IPS-18a (cell line): ENCODE measurements at regions not wholly inside any gene's neighbourhood (a gene's known extent, or its start where the extent isn't known, plus 50 kb on each side); places are given as distances from the start of the nearest gene placed in this dataset.
"Not testable (repeated sequence)": the region's sequence is repeated elsewhere in the genome, so short reads cannot be mapped to it uniquely, and the experiment has no call there.

Experiments used
- H3K27ac ChIP-seq: one replicate; pipeline ENCODE4 v1.5.1; 2013; ENCODE audit warnings: low read length
- H3K27me3 ChIP-seq: one replicate; pipeline ENCODE4 v1.6.1; 2013; ENCODE audit warnings: mild to moderate bottlenecking, low read length; ENCODE audit not compliant: control insufficient read depth, insufficient read depth
- H3K36me3 ChIP-seq: one replicate; pipeline ENCODE4 v1.6.1; 2013; ENCODE audit warnings: low read depth, low read length; ENCODE audit not compliant: control insufficient read depth
- H3K4me1 ChIP-seq: one replicate; pipeline ENCODE4 v1.6.1; 2013; ENCODE audit warnings: low read depth, low read length; ENCODE audit not compliant: control insufficient read depth
- H3K4me3 ChIP-seq: one replicate; pipeline ENCODE4 v1.5.1; 2013; ENCODE audit warnings: low read length
- H3K9ac ChIP-seq: one replicate; pipeline ENCODE4 v1.6.1; 2013; ENCODE audit warnings: mild to moderate bottlenecking, low read length, moderate library complexity
- H3K9me3 ChIP-seq: one replicate; pipeline ENCODE4 v1.6.1; 2013; ENCODE audit warnings: low read depth, low read length; ENCODE audit not compliant: control insufficient read depth

DNA sequence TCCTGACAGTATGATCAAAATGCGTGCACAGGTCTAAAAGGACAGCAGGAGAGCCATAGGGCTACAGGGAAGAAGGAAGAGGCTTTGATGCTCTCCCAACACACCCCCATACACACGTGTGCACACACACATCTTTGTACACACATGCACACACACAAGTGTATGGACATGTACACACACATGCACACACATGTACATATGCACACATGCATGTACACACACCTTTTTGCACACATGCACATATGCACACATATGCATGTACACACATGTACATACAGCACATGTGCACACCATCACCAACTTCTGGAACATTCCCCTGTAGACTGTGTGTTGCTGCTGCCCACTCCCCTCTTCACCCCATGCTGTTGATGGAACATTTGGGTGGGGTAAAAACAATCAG is 255.6 kb upstream of the CTBP2 start:
- Histone ChIP-seq H3K9me3 (no peaks in the 10 kb centered on the region), H3K4me3 (no peak overlapping the region), H3K9ac (no peak overlapping the region), H3K27me3 (no peaks in the 10 kb centered on the region), H3K4me1 (no peaks in the 10 kb centered on the region), H3K36me3 (no peaks in the 10 kb centered on the region), H3K27ac (no peak overlapping the region)

DNA sequence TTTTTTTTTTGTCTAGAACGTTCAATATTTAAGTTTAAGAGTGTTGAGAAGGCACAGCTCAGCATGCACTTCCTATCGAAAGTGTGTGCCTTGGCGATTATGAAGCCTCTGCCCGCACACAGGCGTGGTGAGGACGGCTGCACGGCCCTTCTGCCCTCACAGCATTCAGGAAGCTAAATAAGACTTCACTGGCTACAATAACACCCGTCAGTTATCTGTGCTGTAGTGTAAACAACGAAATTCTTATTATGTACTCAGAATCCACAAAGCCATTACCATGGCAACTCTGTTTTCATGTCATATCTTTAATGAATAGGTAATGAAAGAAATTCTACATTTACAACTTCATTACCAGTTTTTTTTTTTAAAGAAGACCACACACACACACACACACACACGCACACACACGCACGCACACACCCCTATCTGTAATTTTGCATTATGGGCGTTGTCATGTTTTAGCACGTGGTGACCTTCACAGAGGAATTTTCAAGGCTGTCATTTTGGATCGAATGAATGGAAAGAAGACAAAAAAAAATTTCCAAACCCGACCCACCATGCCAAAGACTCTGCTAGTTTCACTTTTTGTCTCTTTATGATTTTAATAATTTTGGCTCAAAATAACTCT is 254.8 kb upstream of the CTBP2 start:
- Histone ChIP-seq H3K27me3 (no peaks in the 10 kb centered on the region), H3K36me3 (no peaks in the 10 kb centered on the region), H3K9me3 (no peaks in the 10 kb centered on the region), H3K27ac (no peak overlapping the region), H3K4me3 (no peak overlapping the region), H3K9ac (no peak overlapping the region), H3K4me1 (no peaks in the 10 kb centered on the region)

DNA sequence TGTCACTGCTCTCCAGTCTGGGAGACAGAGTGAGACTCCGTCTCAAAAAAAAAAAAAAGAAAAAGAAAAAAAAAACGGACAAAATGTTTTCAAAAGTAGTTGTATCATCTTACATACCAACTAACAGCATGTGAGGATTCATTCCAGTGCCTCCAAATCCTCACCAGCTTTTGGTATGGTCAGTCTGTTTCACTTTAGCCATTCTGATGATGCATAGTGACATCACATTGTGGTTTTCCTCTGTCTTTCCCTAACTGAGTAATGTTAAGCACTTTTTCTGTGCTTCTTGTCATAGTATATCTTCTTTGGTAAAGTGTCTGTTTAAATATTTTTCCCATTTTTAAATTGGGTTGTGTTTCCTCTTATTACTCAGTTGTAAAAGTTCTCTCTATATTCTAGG is 251.4 kb upstream of the CTBP2 start:
- Histone ChIP-seq H3K4me3 (no peak overlapping the region), H3K9ac (no peak overlapping the region)

DNA sequence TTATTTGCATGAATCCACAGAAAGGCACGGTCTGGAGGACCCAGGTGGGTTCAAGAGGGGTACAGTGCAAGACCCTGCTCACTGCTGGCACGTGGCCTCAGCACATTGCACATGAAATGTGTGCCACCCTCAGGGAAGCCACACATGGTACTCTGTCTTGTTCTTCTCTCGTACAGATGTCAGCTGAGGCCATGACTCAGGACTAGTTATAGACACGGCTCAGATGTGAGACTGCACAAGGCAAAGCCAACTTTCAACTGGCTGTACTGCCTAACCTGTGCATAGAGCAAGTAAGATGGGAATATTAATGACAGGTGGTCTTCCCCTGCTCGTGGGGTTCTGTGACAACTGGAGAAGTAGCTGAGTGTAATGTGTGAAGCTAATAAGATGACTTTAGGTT is 249.4 kb upstream of the CTBP2 start:
- Histone ChIP-seq H3K9ac (no peak overlapping the region), H3K36me3 (no peaks in the 10 kb centered on the region), H3K4me1 (no peaks in the 10 kb centered on the region)

More for the DNA sequence above, 251.4 kb upstream of the CTBP2 start:
- H3K27ac ChIP-seq, result no peak overlapping the region
- no peaks in the 10 kb centered on the region for H3K9me3 ChIP-seq
- no peaks in the 10 kb centered on the region for H3K36me3 ChIP-seq
- no peaks in the 10 kb centered on the region for H3K4me1 ChIP-seq
- H3K27me3 ChIP-seq, result no peaks in the 10 kb centered on the region

DNA sequence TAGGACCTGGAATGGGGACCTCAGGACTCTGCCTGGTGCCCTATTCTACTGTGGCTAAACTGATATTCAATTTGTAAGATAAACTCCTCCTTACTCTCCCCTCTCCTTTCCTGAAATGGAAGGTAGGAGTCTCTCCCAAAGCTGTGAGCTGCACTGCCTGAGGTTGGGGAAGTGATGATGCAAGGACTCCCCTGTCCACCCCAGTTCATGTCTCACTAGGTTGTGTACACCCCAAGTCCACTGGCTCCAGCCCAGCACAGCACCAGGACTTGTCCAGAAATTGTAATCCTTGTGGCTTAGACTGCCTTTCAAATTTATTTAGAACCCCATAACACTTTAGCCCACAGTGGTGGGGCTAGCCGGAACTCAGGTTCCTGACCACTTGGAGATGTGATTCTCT is 247.2 kb upstream of the CTBP2 start:
- Histone ChIP-seq H3K9ac (no peak overlapping the region), H3K27me3 (no peaks in the 10 kb centered on the region), H3K4me1 (no peaks in the 10 kb centered on the region), H3K4me3 (no peak overlapping the region), H3K9me3 (no peaks in the 10 kb centered on the region), H3K27ac (no peak overlapping the region), H3K36me3 (no peaks in the 10 kb centered on the region)

More for the DNA sequence above, 249.4 kb upstream of the CTBP2 start:
- Histone ChIP-seq H3K9me3 (no peaks in the 10 kb centered on the region), H3K27ac (no peak overlapping the region), H3K27me3 (no peaks in the 10 kb centered on the region), H3K4me3 (no peak overlapping the region)

DNA sequence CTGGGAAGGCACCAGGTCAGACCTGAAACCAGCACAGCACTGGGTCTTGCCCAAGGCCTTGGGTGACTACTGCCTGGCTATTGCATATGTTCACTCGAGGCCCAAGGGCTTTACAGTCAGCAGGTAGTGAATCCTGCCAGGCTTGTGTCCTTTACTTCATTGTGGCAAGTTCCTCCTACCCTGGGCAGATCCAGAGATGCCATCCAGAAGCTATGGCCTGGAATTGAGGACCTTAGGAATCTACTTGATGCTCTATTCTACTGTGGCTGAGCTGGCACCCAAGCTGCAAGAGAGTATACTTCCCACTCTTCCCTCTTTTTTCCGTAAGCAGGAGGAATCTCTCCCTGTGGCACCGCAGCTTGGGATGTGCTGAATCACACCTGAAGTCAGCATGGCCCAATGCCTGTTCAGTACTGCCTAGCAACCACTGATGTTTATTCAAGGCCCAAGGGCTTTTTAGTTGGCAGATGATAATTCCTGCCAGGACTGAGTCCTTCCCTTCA is 246.7 kb upstream of the CTBP2 start:
- H3K9me3 ChIP-seq, result no peaks in the 10 kb centered on the region
- H3K27ac ChIP-seq, result no peak overlapping the region
- no peaks in the 10 kb centered on the region for H3K27me3 ChIP-seq
- H3K4me1 ChIP-seq, result no peaks in the 10 kb centered on the region
- H3K9ac ChIP-seq, result no peak overlapping the region
- H3K4me3 ChIP-seq, result no peak overlapping the region
- no peaks in the 10 kb centered on the region for H3K36me3 ChIP-seq

DNA sequence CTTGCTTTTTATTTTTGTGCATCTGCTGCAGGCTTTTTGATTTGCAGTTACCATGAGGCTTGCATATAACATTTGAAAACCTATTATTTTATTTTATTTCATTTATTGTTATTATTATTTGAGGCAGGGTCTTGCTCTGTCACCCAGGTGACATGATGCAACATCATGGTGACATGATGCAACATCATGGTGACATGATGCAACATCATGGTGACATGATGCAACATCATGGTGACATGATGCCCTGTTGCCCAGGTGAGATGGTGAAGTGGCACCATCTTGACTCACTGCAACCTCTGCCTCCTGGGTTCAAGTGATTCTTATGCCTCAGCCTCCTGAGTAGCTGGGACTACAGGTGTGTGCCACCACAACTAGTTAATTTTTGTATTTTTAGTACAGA is 244.5 kb upstream of the CTBP2 start:
- H3K36me3 ChIP-seq, H3K4me1 ChIP-seq, H3K9me3 ChIP-seq, H3K4me3 ChIP-seq, H3K9ac ChIP-seq, H3K27me3 ChIP-seq, H3K27ac ChIP-seq: not testable (repeated sequence)

DNA sequence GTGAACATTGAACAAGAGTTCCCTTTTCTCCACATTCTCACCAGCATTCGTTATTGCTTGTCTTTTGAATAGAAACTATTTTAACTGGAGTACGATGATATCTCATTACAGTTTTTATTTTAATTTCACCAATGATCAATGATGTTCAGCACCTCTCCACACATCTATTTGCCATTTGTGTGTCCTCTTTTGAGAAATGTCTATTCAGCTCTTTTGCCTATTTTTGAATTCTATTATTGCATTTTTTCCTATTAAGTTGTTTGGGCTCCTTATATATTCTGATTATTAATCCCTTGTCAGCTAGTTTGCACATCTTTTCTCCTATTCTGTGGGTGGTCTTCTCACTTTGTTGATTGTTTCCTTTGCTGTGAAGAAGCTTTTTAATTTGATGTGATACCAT is 241.1 kb upstream of the CTBP2 start:
- no peak overlapping the region for H3K4me3 ChIP-seq
- H3K27ac ChIP-seq, result no peak overlapping the region
- H3K36me3 ChIP-seq, result no peaks in the 10 kb centered on the region
- H3K27me3 ChIP-seq, result no peaks in the 10 kb centered on the region
- no peaks in the 10 kb centered on the region for H3K4me1 ChIP-seq
- no peaks in the 10 kb centered on the region for H3K9me3 ChIP-seq
- H3K9ac ChIP-seq, result no peak overlapping the region

DNA sequence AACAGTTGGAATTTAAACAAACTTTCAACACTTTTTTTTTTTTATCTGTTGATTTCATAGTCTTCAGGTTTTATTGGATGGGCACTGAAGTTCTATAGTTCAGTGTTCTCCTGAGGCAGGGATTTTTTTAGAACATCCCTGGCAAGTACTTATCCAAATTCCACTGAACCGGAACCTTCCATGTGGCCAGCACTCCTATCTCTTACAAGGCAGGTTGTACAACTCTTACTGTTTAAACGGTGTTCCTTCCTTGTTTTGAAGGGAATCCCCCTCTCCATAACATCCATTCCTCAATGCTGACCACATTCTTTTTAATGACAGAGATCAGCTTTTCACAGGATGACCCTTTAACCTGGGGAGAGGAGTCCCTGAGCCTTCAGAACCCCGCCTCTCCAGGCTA is 238.9 kb upstream of the CTBP2 start:
- no peaks in the 10 kb centered on the region for H3K9me3 ChIP-seq
- H3K36me3 ChIP-seq, result no peaks in the 10 kb centered on the region
- no peak overlapping the region for H3K4me3 ChIP-seq
- no peaks in the 10 kb centered on the region for H3K27me3 ChIP-seq
- no peak overlapping the region for H3K27ac ChIP-seq
- H3K4me1 ChIP-seq, result no peaks in the 10 kb centered on the region
- H3K9ac ChIP-seq, result no peak overlapping the region

DNA sequence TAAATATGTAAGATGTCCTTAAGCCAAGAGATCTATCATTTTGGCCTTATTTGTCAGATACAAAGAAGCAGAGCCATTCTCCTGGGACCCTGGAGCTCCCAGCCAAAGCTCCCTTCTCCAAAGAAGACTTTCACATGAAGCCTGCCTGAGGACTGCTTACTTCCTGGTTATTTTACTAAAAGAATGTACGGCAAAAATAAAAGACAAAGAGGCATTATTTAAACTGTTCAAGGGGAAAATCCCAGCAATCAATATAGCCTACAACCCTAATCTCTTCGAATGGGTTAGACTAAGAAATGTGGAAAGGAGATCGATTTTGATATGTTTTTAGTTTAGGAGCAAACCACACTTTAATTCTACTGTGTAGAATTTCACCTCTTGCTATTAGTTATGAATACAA is 237.9 kb upstream of the CTBP2 start:
- H3K27me3 ChIP-seq, result no peaks in the 10 kb centered on the region
- H3K9ac ChIP-seq, result no peak overlapping the region
- no peaks in the 10 kb centered on the region for H3K9me3 ChIP-seq
- H3K4me3 ChIP-seq, result no peak overlapping the region
- no peaks in the 10 kb centered on the region for H3K4me1 ChIP-seq
- H3K27ac ChIP-seq, result no peak overlapping the region
- H3K36me3 ChIP-seq, result no peaks in the 10 kb centered on the region

DNA sequence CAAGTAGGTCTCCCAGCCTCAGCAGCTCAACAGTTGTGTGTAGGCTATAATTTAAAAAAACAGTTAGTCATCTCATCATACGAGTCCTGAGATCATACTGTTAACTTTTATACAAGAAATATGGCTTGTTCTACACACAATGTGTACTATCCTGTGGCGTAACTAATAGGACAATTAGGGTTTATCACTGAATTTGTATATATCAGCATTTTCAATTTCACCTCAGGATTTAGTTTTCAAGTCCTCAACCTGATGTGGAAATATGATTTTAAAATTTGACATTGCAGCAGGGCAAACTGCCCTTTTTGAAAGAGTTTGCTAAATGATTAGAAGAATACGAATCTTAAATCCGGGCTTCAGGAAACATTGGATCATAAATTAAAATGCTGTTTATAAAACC is 237.2 kb upstream of the CTBP2 start:
- no peaks in the 10 kb centered on the region for H3K27me3 ChIP-seq
- no peak overlapping the region for H3K27ac ChIP-seq
- H3K9me3 ChIP-seq, result no peaks in the 10 kb centered on the region
- no peak overlapping the region for H3K4me3 ChIP-seq
- no peaks in the 10 kb centered on the region for H3K4me1 ChIP-seq
- no peaks in the 10 kb centered on the region for H3K36me3 ChIP-seq
- no peak overlapping the region for H3K9ac ChIP-seq

DNA sequence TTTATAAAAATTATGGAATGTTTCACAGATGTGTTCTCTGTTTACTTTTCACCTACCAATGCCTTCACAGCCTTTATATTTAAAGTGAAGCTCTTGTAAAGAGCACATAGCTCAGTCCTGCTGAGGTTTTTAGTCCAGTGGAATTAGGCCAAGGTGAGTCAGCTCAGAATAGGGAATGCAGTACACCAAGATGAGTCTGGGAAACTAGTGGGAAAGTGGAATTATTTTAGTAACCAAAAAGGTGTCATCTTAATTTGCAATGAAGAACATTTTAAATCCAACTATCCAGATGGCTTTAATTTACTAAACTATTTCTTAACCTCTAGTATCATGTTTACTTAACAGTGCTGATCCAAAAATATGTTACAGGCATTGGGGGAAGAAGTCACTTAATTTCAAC is 236.3 kb upstream of the CTBP2 start:
- Histone ChIP-seq H3K27ac (no peak overlapping the region), H3K27me3 (no peaks in the 10 kb centered on the region), H3K9me3 (no peaks in the 10 kb centered on the region), H3K4me3 (no peak overlapping the region), H3K4me1 (no peaks in the 10 kb centered on the region), H3K9ac (no peak overlapping the region), H3K36me3 (no peaks in the 10 kb centered on the region)
